GM18520 (cell line): ENCODE measurements at regions not wholly inside any gene's neighbourhood (a gene's known extent, or its start where the extent isn't known, plus 50 kb on each side); places are given as distances from the start of the nearest gene placed in this dataset.
A peak's percentile ranks its signal among the peaks of the same experiment; 100 is the strongest.

Experiments
- ATAC-seq: cut with Tn5 transposase; IDR thresholded peaks from one replicate; pipeline ENCODE4 v1.9.1; 2021; ENCODE audit not compliant: unreplicated experiment

DNA sequence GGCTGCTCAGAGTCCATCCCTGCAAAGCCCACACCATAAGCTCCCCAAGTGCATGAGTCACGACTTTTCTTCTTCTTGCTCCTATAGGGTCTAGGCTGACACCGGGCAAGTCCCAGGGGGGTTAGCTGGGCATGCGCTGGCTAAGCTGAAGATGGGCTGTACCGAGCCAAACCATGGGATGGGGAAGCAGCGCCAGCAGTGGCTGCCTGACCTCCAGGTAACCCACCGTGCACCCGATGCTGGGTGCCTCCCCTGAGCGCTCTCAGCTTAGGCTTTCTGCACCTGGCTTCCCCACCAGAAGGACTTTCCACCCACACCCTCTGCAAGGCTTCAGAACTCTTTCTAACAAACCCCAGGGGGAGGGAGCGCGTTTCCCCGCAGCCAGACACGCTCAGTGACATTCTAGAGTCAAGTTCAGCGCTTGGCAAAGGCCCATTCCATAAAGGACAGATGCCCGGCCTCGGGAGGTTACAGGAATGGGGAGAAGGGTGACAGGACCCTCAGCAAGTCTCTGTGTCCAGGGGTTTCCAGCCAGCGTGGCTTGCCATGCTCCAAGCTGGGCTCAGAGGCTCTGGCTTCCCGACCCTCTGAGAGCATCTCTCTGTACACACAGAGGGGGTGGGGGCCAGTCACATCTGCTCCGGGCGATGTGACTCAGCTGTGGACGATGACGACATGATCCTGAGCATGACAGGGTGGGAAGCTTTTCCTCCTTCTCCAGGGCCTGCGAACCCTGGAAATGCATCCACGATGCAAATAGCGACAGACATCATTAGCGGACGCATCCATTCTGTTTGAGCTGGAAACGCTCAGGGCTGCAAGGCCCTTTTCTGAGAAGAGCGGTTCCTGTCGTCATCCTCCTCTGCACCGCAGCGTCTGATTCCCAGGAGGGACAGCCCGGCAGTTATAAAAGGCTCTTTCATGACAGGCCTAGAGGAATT is 107.8 kb downstream of the SIK1 start:
- no peak for ATAC-seq

DNA sequence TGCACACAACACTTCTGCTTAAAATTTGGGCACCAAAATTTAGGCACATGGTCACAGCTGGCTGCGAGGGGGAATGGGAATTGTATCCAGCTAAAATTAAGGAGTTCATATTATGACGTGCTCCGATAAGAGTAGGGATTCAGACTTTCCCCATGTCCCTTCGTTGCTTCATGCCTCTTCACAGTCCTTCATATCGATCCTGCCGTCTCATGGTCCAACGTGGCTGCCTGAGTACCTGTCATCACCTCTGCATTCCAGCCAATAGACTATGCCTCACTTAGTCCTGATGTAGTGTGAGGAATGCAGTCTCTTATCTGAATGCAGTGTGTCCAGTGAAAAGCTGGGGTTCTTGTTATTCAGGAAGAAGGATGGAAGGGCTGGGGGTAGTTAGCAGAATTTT is 108.6 kb downstream of the SIK1 start:
- ATAC-seq: no peak

DNA sequence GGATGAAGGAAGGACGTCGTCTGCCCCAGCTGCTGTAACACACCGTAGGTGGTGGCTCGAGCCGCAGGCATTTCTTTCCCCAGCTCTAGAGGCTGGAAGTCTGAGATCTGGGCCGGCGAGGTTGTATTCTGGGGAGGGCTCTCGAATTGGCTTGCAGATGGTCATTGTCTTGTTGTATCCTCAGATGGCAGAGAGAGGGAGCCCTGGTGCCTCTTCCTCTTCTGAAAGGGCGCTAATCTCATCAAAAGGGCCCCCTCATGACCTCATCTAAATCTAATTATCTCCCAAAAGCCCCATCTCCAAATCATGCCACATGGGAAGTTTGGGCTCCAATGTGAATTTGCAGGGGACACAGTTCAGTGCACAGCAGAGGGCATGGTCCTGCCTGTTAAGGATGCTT is 109.0 kb downstream of the SIK1 start:
- no peak for ATAC-seq

DNA sequence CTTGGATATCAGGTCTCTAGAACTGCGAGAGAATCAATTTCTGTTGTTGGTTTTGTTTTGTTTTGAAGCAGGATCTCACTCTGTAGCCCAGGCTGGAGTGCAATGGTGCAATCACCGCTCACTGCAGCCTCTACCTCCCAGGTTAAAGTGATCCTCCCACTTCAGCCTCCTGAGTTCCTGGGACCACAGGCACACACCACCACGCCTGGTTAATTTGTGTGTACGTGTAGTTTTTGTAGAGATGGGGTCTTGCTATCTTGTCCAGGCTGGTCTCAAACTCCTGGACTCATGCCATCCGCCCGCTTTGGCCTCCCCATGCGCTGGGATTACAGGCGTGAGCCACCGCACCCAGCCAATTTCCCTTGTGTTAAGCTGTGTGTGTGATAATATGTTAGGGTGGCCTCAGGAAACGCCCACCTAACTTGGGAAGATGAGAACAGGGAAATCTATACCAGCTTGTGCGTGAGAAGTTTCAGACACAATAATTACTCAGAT is 109.6 kb downstream of the SIK1 start:
- no peak for ATAC-seq

DNA sequence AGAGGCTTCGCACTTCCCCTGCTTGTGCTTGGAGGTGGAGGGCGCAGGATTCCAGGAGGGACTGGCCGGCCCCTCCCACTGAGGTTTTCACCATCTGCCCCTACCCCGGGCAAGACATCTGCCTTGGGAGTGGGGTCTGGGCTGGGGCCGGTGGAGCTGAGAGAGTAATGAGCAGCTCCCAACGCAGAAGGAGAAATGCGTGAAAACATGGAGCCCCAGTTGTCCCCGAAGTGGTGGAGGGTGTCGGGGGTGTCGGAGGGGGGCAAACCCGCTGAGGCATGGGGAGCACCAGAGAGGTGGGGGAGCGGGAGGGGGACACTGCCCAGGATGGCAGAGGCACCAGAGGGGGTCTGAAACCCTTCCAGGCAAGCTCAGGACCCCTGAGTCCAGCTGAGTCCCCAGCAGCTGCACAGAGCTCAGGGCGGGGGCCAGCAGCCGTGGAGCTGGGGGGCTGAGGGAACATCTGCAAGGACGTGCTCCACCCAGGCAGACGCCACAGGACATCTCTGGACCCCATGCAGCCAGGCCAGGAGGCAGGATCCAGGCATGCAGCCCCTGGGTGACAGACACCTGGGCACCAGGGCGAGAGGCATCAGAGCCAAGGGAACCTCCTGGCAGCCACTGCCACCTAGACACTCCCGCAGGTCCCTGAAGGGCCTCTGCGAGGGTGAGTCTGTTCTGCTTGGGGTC is 110.6 kb downstream of the SIK1 start:
- ATAC-seq: no peak

DNA sequence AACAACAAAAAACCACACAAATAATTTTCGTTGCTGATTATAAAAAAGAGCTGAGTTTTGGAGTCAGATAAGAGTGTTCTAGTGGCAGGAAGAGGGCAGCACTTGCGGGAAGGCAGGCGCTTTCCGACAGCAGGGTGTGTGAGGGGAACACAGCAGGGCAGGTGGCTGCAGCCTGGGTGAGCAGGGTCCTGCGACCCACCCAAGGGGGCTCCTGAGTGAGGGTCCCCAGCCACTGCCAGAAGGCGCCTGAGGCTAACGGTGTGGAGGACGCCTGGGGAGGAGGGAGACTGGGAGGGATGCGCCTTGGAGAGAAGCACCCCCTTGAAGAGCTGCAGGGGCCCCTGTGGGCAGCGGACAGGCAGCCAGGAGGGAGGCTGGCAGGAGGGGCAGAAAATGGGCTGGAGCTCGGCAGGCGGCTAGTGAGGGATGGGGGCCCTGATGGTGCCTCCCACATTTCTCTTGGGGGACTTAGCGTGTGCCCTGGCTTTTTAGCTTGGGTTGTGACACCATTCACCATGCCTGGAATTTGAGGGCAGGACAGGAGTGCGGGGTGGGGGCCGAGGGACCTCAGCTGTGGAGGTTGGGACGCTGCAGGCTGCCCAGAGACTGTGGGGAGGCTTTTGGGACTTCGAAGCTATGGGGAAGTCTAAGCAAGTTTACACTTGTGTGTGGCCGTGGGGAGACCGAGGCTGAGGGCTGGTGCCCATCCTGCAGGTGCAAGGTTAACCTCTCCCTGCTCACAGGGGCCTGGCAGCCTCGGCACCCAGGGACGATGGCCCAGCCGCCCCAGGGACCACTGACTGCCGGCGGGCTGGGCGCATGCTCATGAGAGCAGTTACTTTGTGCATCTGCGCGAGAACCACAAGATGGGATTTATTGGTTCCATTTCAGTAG is 111.4 kb downstream of the SIK1 start:
- no peak for ATAC-seq

DNA sequence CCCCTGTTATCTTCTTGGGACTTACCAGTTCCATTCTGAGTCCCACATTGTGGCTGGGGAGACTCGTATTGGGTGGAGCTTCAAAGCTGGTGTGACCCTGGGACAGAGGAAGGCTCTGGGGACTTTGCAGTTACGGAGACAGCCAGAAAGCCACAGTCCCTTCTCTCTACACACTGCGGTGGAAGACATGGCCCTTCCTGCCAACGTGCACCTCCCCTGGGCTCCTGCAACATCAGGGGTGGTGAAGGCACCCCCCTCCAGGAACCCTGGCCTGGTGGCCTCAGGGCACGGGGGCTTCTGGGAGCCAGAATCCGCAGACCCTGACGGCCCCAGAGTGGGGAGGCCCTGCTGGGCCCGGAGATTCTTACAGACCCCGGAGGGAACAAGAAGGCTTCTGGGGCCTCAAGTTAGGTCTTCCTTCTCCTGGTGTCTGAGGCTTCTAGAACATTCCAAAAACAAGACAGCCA is 113.0 kb downstream of the SIK1 start:
- no peak for ATAC-seq

DNA sequence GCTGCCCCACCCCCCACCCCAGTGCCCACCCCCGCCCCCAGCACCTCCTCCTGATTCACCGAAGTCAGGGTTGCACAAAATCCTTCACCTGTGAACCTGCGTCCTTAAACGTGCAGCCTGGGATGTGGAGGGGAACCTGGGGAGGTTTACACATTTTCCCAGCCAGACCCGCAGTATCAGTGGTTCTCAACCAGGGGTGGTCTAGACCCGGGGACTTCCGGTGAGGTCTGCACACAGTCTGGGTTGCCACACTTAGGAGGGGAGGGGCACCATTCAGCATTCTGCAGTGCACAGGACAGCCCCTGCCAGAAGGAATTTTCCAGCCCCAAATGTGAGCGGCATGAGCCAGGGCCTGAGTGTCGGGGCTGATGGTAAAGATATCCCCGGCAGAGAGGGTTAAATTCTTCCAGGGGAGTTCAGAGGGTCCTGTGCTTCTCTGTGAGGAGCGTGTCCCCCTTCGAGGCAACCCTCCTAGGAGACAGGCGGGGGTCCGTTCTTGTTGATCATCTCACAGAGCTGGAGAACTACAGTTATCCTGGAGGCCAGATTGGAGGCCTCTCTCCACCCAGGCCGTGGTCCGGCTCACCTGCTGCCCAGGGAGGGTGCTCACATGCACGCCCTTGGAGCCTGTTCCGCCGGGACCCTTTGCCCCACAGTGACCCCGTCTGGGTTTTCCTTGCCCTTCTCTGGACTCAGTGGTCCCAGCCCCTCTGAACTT is 113.6 kb downstream of the SIK1 start:
- ATAC-seq: no peak

DNA sequence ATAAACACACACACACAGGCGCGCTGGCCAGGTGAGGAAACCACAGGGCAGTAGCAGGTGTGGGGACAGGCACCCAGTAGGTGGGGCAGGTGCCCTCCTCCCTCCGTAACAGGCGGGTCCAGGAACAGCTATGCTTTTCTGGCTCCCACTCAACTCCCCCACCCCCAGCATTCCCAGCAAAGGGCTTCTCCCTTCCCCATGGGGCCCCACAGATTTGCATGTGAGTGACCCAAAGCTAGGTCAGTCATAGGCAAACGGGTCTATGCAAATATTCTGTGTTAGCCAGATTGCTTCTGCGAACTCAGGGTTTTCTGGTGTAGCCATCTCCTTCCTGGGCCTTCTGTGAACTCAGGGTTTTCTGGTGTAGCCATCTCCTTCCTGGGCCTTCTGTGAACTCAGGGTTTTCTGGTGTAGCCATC is 114.2 kb downstream of the SIK1 start:
- peak; percentile 52 for ATAC-seq

DNA sequence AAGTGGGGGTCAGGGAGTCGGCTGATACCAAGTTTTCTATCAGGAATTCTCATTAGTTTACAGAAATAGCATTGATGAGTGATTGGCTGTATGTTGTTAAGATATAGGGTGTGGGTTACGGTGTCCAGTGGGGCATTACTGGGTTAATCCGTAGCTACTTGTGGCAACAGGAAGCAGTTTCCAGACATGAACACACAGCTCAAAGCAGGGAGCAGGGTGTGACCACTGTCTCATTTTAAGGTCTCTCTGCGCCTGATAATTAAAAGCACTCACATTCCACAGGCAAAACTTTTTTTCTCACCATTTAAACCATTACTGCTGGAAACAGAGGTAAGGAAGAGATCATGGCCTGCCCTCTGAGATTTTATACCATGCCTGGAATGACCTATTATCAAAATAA is 114.9 kb downstream of the SIK1 start:
- no peak for ATAC-seq

DNA sequence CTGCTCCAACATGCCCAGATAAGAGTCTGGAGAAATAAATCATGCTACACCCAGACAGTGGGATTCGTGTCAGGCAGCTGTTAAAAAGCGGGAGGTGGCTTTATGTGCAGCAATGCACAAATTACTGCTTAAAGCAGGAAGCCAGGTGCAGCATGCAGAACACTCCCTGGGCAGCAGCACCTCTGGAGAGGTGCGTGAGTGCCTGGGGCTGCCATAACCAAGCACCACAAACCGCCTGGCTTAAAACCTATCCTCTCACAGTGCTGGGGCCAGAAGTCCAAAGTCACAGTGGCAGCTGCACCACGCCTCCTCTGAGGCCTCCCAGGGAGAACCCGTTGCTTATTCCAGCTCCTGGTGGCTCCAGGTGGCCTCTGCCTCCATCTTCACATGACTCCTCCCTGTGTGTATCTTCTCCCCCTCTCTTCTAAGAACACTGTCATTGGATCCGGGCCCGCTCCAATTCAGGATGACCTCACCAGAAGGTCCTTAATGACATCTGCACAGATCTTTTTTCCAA is 115.6 kb downstream of the SIK1 start:
- ATAC-seq: no peak

DNA sequence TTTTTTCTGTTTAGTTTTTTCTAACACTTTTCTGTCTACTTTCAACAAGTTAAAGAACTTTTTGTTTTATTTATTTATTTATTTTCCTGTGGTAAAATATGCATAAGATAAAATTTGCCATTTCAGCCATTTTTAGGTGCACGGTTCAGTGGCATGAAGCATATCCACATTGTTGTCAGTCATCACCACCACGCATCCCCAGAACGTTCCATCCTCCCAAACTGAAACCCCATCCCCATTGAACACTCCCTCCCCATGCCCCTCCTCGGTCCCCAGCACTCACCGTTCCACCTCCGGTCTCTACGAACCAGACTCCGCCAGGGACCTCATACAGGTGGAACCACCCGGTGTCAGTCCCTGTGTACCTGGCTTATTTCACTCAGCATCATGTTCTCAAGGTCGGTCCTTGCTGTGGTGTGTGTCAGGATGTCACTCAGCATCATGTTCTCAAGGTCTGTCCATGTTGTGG is 118.1 kb downstream of the SIK1 start:
- ATAC-seq: no peak

DNA sequence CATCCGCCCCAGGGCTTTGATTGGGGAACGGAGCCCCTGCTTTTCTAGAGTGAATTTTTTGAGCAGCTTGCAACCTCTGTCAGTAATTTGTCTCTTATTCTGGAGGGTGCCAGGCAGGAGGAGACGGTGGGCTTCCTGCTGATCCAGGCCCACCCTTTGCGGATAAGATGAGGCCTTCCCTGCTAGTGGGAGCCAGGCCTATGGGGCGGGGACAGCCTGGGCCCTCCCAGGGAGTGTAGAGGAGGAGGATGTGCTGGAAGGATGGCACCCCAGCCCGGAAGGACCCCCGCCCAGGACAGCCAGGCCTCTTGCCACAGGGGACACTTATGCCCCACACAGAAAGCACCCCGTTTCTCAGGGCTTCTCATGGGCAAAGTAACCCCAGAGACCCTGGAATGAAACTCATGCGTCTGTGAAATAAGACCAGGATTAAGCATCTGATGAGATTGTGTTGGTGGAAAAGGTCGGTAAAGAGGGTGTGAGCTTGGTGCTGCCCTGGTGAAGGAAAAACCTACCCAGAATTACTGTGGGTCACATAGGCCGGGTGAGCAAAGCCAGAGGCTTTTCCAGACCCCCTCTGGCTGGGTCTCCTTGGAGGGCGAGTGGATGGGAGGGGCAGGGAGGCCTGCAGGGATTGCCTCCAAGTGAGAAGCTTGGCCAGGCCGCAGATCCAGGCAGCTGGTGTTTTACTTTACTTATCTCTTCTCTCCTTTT is 118.7 kb downstream of the SIK1 start:
- no peak for ATAC-seq

DNA sequence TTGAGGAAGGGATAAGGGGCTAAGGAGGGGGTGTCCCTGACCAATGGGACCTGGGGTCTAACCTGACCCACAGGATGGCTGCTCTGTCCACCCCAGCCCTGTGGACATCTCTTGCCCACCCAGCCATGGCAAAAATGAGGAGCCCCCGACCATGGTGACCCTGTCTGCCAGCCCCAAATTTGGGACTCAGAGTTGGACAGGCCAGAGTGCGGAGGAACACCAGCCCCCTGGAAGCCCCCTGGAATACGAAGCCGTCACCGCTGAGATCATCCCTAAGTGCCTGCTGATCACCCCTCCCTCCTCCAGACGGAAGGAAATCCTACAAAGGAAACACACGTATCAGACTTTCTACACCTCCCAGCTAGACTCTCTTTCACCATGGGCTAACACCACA is 119.3 kb downstream of the SIK1 start:
- ATAC-seq: no peak

DNA sequence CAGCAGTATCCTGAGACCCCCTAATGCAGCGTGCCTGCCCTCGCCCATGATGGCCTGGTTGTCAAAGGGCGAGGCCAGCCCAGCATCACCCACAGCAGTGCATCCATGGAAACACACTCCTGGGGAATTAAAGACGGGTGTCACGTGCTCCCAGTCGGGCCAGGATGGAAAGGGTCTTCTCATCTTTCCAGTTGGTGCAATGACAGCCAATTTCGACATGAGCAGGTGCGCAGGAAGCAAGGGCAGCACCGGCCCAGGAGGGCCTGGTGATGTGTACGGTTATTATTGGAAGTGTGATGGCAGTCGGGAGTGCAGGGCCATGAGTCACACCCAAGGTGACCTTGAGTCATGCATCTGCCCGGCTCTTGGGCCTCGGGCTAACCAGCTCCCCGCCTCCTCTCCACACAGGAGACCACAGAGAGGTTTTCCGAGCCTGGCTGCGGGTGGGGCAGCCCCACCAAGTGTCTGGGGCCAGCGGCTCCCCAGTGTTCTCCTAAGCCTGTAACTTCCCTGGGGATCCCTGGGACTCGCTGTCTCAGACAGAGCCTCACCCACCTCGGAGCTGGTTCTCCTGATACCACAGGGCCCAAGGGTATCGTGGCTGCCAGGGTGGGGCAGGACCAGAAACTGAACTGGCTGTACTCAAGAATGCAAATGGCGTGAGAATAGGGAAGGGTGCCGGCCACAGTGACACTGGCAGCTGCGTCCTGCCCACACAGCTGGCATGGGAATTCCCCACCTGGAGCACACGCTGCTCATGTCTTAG is 119.8 kb downstream of the SIK1 start:
- ATAC-seq: peak; percentile 62

DNA sequence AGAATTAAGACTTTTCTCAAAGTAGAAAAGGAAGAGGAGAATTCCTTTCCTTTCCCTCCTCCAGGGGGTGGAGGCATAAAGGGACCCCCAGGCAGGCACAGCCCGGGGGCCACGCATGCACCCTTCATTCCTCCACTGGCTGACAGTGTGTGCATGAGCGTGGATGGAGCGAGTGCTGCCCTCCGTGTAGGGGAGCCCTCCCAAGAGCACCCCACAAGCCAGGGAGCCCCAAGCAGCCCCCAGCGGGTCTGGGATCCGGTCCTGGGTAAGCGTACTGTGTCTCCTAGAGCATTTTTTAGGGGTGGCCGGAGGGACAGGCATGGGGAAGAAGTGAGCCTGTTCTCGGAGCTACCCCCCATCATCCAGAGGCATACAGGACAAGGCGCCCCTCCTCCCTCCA is 120.5 kb downstream of the SIK1 start:
- ATAC-seq: no peak

DNA sequence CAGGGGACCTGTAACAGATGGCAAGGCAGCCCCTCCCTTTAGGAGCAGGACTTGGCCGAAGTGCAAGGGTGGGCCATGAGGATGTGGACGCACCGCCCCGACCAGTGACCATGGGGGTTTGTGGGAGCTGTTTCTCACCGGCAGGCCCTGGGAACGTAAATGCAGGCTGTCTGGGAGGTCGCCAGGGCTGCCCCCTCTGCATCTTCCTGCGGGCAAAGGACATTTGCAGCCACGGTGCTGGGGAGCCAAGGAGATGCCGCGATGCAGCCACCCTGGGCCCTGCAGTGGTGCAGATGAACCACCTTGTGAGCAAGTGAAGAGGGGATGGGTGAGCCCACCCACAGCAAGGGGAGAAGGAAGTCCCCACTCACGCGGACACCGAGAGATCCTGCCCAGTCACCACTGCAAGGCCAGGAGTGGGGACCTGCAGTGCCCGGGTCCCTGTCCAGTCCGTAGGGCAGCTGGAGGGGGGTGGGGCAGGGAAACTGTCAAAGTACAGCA is 121.1 kb downstream of the SIK1 start:
- ATAC-seq: no peak

DNA sequence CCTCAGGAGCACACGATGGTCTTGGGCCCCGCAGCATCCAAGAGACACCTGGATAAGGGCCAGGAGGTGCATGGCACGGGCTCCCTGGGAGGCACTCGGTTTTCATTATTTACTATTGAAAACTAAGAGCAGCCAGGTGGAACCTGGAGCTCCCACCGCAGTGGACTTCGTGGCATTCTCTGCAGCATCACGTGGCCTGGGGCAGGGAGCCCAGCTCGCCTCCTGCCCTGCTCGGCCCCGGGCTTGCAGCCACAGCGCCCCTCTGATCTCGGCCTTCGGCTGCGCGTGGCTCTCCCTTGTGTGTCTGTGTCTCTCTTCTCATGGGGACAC is 121.6 kb downstream of the SIK1 start:
- no peak for ATAC-seq
